Retinal pigment epithelial cell (primary cell): ENCODE measurements at regions not wholly inside any gene's neighbourhood (a gene's known extent, or its start where the extent isn't known, plus 50 kb on each side); places are given as distances from the start of the nearest gene placed in this dataset.

Experiments
- DNase-seq: peaks from one replicate; pipeline ENCODE4 v3.0.0-alpha.2; 2010; ENCODE audit warnings: low read depth
- H3K4me3 ChIP-seq: 2 replicates; pipeline ENCODE4 v1.5.1; 2011; ENCODE audit warnings: mild to moderate bottlenecking, low read length, control low read depth, moderate library complexity
- TF ChIP-seq, protein P1 (sequence below): conservative IDR thresholded peaks from 2 replicates; pipeline ENCODE4 v1.5.1; 2011; ENCODE audit warnings: low read depth, low read length, control low read depth, inconsistent platforms

- H3K4me3 ChIP-seq = no peak overlapping the region
- TF ChIP-seq, protein P1, sequence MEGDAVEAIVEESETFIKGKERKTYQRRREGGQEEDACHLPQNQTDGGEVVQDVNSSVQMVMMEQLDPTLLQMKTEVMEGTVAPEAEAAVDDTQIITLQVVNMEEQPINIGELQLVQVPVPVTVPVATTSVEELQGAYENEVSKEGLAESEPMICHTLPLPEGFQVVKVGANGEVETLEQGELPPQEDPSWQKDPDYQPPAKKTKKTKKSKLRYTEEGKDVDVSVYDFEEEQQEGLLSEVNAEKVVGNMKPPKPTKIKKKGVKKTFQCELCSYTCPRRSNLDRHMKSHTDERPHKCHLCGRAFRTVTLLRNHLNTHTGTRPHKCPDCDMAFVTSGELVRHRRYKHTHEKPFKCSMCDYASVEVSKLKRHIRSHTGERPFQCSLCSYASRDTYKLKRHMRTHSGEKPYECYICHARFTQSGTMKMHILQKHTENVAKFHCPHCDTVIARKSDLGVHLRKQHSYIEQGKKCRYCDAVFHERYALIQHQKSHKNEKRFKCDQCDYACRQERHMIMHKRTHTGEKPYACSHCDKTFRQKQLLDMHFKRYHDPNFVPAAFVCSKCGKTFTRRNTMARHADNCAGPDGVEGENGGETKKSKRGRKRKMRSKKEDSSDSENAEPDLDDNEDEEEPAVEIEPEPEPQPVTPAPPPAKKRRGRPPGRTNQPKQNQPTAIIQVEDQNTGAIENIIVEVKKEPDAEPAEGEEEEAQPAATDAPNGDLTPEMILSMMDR = no peak
- no peak for DNase-seq
Observed at GRCh38 chr7:22618528-22618927, 108.5 kb upstream of the IL6 start.

DNA sequence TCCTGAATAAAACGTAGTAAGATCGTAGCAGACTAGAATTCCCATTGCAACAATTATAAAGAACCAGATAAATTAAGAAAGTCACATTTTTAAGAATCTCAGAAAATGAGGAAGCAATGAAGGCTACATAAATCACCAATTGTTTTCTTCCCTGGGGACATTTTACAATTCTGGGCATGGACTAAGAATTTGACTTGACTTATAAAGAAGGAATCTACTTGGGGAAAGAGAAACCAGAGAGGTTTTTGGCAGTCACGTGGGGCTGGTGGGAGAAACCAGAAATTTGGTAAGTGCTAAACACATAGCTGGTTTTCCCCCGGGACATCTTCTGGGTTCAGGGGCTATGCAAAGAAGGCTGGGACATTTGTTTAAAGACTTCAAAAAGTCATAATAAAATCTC lies 109.8 kb upstream of the IL6 start:
- no peak for DNase-seq
- H3K4me3 ChIP-seq = no peak overlapping the region
- TF ChIP-seq, protein P1 = no peak

DNA sequence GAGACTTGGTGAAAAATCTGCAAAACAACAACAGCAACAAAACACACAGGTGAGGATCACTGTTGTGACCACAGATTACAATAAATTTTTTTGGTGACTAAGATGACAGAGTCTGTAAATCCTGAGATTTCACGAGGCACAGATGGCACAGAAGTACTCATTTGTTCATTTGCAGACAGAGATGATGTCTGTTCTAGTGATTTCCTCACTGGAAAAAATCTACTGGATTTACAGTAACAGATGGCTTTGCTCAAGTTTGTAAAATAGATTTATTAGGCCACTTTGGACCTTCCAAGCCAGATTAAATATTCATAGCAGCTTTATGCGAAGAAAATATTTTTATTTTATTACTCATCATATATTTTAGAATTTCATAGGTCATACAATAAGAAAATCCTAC lies 113.5 kb upstream of the IL6 start:
- no peak overlapping the region for H3K4me3 ChIP-seq
- no peak for DNase-seq
- TF ChIP-seq, protein P1 = no peak

GRCh38 chr7:22612776-22613175 lies 112.8 kb upstream of the STEAP1B start:
- TF ChIP-seq, protein P1 = no peak
- DNase-seq = no peak

DNA sequence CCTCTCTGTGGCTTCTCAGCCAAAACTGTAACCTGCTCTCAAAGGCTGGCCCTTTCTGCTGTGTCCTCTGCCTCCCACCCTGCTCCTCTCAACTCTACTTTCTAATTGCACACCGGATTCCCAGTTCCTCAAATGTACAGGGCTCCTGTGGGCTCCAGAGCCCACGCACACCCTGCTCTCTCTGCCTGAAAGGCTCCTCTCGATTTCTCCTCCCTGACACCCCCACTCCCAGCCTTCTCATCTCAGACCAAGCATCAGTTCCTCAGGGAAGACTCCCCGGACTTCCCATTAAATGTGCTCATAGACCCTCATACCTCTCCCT lies 111.7 kb upstream of the STEAP1B start:
- TF ChIP-seq, protein P1 = no peak
- DNase-seq = no peak
- H3K4me3 ChIP-seq = no peak overlapping the region

More at GRCh38 chr7:22612776-22613175, 112.8 kb upstream of the STEAP1B start:
- H3K4me3 ChIP-seq = no peak overlapping the region

DNA sequence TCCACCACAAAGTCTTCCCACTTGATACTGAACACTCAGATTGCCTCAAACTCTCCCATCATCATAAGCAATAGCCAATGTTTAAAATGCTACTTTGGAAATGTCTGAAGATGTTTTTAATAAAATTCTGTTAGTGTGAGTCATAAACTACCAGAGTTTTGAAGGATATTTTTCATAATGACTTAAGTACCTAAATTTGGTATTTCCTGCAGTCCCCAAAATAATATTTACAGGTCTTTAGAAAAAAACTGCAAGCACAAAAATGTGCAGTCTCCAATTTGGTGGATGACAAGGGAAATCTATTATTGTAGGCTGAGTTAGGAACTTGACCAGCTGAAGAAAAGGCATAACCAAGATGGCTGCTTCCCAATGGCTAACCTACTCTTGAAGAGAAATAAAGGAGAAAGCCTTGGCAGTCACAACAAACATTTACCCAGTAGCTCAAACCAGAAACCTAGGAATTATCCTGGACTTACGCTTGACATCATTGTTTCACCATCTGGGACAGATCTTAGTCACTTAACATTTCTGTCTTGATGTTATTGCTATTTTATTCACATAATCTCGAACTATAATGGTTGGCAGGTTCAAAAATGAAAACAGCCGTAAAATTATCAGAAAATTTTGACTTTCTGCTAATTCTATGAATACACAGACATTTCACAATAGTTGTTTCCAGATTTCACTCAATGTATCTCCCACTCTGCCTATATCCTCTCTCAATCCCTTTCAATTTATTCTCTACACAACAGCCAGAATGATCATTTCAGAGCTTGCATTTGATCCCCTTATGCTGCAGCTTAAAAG lies 111.2 kb upstream of the STEAP1B start:
- TF ChIP-seq, protein P1 = no peak
- no peak for DNase-seq
- no peak overlapping the region for H3K4me3 ChIP-seq

GRCh38 chr7:22610263-22610662 lies 110.3 kb upstream of the STEAP1B start:
- TF ChIP-seq, protein P1 = no peak
- no peak overlapping the region for H3K4me3 ChIP-seq
- no peak for DNase-seq
